ENCODE measurements at regions not wholly inside any gene's neighbourhood (a gene's known extent, or its start where the extent isn't known, plus 50 kb on each side); places are given as distances from the start of the nearest gene placed in this dataset.
"Not testable (repeated sequence)": the region's sequence is repeated elsewhere in the genome, so short reads cannot be mapped to it uniquely, and the experiment has no call there.

GRCh38 chr6:170225852-170226417 is 64.9 kb downstream of the DLL1 start:
- no peak overlapping the region for H3K4me3 ChIP-seq (ENCODE audit: low read depth in 1 of 2, low read length in 2 of 2)
- no peaks in the 10 kb centered on the region for H3K36me3 ChIP-seq (ENCODE audit: control insufficient read depth in 1 of 2, insufficient read depth in 2 of 2, low read length in 2 of 2)
- no peak overlapping the region for H3K9ac ChIP-seq (ENCODE audit: low read depth in 1 of 2, low read length in 2 of 2)
- peaks cover 8 to 11% of the 10 kb centered on the region in 2 donors for H3K4me1 ChIP-seq (ENCODE audit: control insufficient read depth in 1 of 2, insufficient read depth in 2 of 2, low read length in 2 of 2)
- H3K27ac ChIP-seq (ENCODE audit: low read depth, low read length), result no peak overlapping the region
- H3K27me3 ChIP-seq (ENCODE audit: control insufficient read depth in 1 of 2, insufficient read depth in 2 of 2, low read length in 2 of 2), result peaks cover 0 to 5% of the 10 kb centered on the region in 2 donors
- H3K9me3 ChIP-seq (ENCODE audit: control insufficient read depth in 1 of 2, low read length in 2 of 2), result no peaks in the 10 kb centered on the region

GRCh38 chr6:170224694-170225660 is 65.9 kb downstream of the DLL1 start:
- no peak overlapping the region for H3K4me3 ChIP-seq (ENCODE audit: low read depth in 1 of 2, low read length in 2 of 2)
- no peak overlapping the region for H3K9ac ChIP-seq (ENCODE audit: low read depth in 1 of 2, low read length in 2 of 2)
- H3K9me3 ChIP-seq (ENCODE audit: control insufficient read depth in 1 of 2, low read length in 2 of 2), result no peaks in the 10 kb centered on the region
- peaks cover 8 to 11% of the 10 kb centered on the region in 2 donors for H3K4me1 ChIP-seq (ENCODE audit: control insufficient read depth in 1 of 2, insufficient read depth in 2 of 2, low read length in 2 of 2)
- no peaks in the 10 kb centered on the region for H3K36me3 ChIP-seq (ENCODE audit: control insufficient read depth in 1 of 2, insufficient read depth in 2 of 2, low read length in 2 of 2)
- H3K27ac ChIP-seq (ENCODE audit: low read depth, low read length), result no peak overlapping the region
- peaks cover 0 to 5% of the 10 kb centered on the region in 2 donors for H3K27me3 ChIP-seq (ENCODE audit: control insufficient read depth in 1 of 2, insufficient read depth in 2 of 2, low read length in 2 of 2)

GRCh38 chr6:170223718-170224693 is 66.9 kb downstream of the DLL1 start:
- peaks cover 8 to 11% of the 10 kb centered on the region in 2 donors for H3K4me1 ChIP-seq (ENCODE audit: control insufficient read depth in 1 of 2, insufficient read depth in 2 of 2, low read length in 2 of 2)
- H3K36me3 ChIP-seq (ENCODE audit: control insufficient read depth in 1 of 2, insufficient read depth in 2 of 2, low read length in 2 of 2), result no peaks in the 10 kb centered on the region
- H3K9me3 ChIP-seq (ENCODE audit: control insufficient read depth in 1 of 2, low read length in 2 of 2), result no peaks in the 10 kb centered on the region
- H3K27me3 ChIP-seq (ENCODE audit: control insufficient read depth in 1 of 2, insufficient read depth in 2 of 2, low read length in 2 of 2), result peaks cover 0 to 5% of the 10 kb centered on the region in 2 donors
- H3K4me3 ChIP-seq (ENCODE audit: low read depth in 1 of 2, low read length in 2 of 2), result no peak overlapping the region
- no peak overlapping the region for H3K9ac ChIP-seq (ENCODE audit: low read depth in 1 of 2, low read length in 2 of 2)
- no peak overlapping the region for H3K27ac ChIP-seq (ENCODE audit: low read depth, low read length)

- H3K4me1 ChIP-seq (ENCODE audit: control insufficient read depth in 1 of 2, insufficient read depth in 2 of 2, low read length in 2 of 2), result peaks cover 8 to 11% of the 10 kb centered on the region in 2 donors
- no peaks in the 10 kb centered on the region for H3K36me3 ChIP-seq (ENCODE audit: control insufficient read depth in 1 of 2, insufficient read depth in 2 of 2, low read length in 2 of 2)
- no peak overlapping the region for H3K4me3 ChIP-seq (ENCODE audit: low read depth in 1 of 2, low read length in 2 of 2)
- no peak overlapping the region for H3K27ac ChIP-seq (ENCODE audit: low read depth, low read length)
- no peaks in the 10 kb centered on the region for H3K9me3 ChIP-seq (ENCODE audit: control insufficient read depth in 1 of 2, low read length in 2 of 2)
- peaks cover 0 to 5% of the 10 kb centered on the region in 2 donors for H3K27me3 ChIP-seq (ENCODE audit: control insufficient read depth in 1 of 2, insufficient read depth in 2 of 2, low read length in 2 of 2)
- no peak overlapping the region for H3K9ac ChIP-seq (ENCODE audit: low read depth in 1 of 2, low read length in 2 of 2)
Measured at GRCh38 chr6:170222498-170223471, 68.1 kb downstream of the DLL1 start.

- H3K27me3 ChIP-seq (ENCODE audit: control insufficient read depth in 1 of 2, insufficient read depth in 2 of 2, low read length in 2 of 2), result peaks cover 0 to 5% of the 10 kb centered on the region in 2 donors
- H3K9ac ChIP-seq (ENCODE audit: low read depth in 1 of 2, low read length in 2 of 2), result no peak overlapping the region
- H3K4me3 ChIP-seq (ENCODE audit: low read depth in 1 of 2, low read length in 2 of 2), result no peak overlapping the region
- no peaks in the 10 kb centered on the region for H3K9me3 ChIP-seq (ENCODE audit: control insufficient read depth in 1 of 2, low read length in 2 of 2)
- H3K4me1 ChIP-seq (ENCODE audit: control insufficient read depth in 1 of 2, insufficient read depth in 2 of 2, low read length in 2 of 2), result peaks cover 8 to 11% of the 10 kb centered on the region in 2 donors
- H3K27ac ChIP-seq (ENCODE audit: low read depth, low read length), result no peak overlapping the region
- H3K36me3 ChIP-seq (ENCODE audit: control insufficient read depth in 1 of 2, insufficient read depth in 2 of 2, low read length in 2 of 2), result no peaks in the 10 kb centered on the region
Measured at GRCh38 chr6:170221753-170222400, 69.0 kb downstream of the DLL1 start.

GRCh38 chr6:170221052-170221752 is 69.7 kb downstream of the DLL1 start:
- Histone ChIP-seq H3K9ac (ENCODE audit: low read depth in 1 of 2, low read length in 2 of 2) (no peak overlapping the region), H3K27ac (ENCODE audit: low read depth, low read length) (no peak overlapping the region), H3K27me3 (ENCODE audit: control insufficient read depth in 1 of 2, insufficient read depth in 2 of 2, low read length in 2 of 2) (peaks cover 0 to 5% of the 10 kb centered on the region in 2 donors), H3K9me3 (ENCODE audit: control insufficient read depth in 1 of 2, low read length in 2 of 2) (no peaks in the 10 kb centered on the region), H3K4me3 (ENCODE audit: low read depth in 1 of 2, low read length in 2 of 2) (no peak overlapping the region), H3K4me1 (ENCODE audit: control insufficient read depth in 1 of 2, insufficient read depth in 2 of 2, low read length in 2 of 2) (peaks cover 8 to 11% of the 10 kb centered on the region in 2 donors), H3K36me3 (ENCODE audit: control insufficient read depth in 1 of 2, insufficient read depth in 2 of 2, low read length in 2 of 2) (no peaks in the 10 kb centered on the region)

GRCh38 chr6:170213637-170214018 is 77.2 kb downstream of the DLL1 start:
- not testable (repeated sequence) for H3K27me3 ChIP-seq (ENCODE audit: control insufficient read depth in 1 of 2, insufficient read depth in 2 of 2, low read length in 2 of 2); H3K9me3 ChIP-seq (ENCODE audit: control insufficient read depth in 1 of 2, low read length in 2 of 2); H3K4me1 ChIP-seq (ENCODE audit: control insufficient read depth in 1 of 2, insufficient read depth in 2 of 2, low read length in 2 of 2); H3K27ac ChIP-seq (ENCODE audit: low read depth, low read length); H3K9ac ChIP-seq (ENCODE audit: low read depth in 1 of 2, low read length in 2 of 2); H3K4me3 ChIP-seq (ENCODE audit: low read depth in 1 of 2, low read length in 2 of 2); H3K36me3 ChIP-seq (ENCODE audit: control insufficient read depth in 1 of 2, insufficient read depth in 2 of 2, low read length in 2 of 2)

GRCh38 chr6:170212956-170213636 is 77.8 kb downstream of the DLL1 start:
- H3K36me3 ChIP-seq (ENCODE audit: control insufficient read depth in 1 of 2, insufficient read depth in 2 of 2, low read length in 2 of 2), result no peaks in the 10 kb centered on the region
- no peak overlapping the region for H3K27ac ChIP-seq (ENCODE audit: low read depth, low read length)
- H3K4me1 ChIP-seq (ENCODE audit: control insufficient read depth in 1 of 2, insufficient read depth in 2 of 2, low read length in 2 of 2), result no peaks in the 10 kb centered on the region
- no peak overlapping the region for H3K4me3 ChIP-seq (ENCODE audit: low read depth in 1 of 2, low read length in 2 of 2)
- no peak overlapping the region for H3K9ac ChIP-seq (ENCODE audit: low read depth in 1 of 2, low read length in 2 of 2)
- peaks cover 0 to 4% of the 10 kb centered on the region in 2 donors for H3K27me3 ChIP-seq (ENCODE audit: control insufficient read depth in 1 of 2, insufficient read depth in 2 of 2, low read length in 2 of 2)
- no peaks in the 10 kb centered on the region for H3K9me3 ChIP-seq (ENCODE audit: control insufficient read depth in 1 of 2, low read length in 2 of 2)

All from duodenal mucosa (tissue), 2 donors.